HCT116 (cell line): ENCODE measurements at regions not wholly inside any gene's neighbourhood (a gene's known extent, or its start where the extent isn't known, plus 50 kb on each side); places are given as distances from the start of the nearest gene placed in this dataset.

Experiments used
- ATAC-seq: fragments of 200-7000 bp; cut with Tn5 transposase; 2 replicates; pipeline ENCODE4 v1.9.1; 2020; ENCODE audit warnings: mild to moderate bottlenecking, moderate library complexity
- BruUV-seq: library from RNA; stranded (reverse); fragments of 400-500 nt; replicated peaks from 2 replicates; lab custom pipeline; 2021; lab: Mats Ljungman, UMichigan
- CTCF ChIA-PET: fragments of 300-600 bp; sonication (Branson Sonifier 250); formaldehyde crosslinking; loops from one replicate; lab custom pipeline; 2021; ENCODE audit warnings: antibody characterized with exemption; lab: Charles Lee
- POLR2A ChIA-PET: fragments of 300-600, 350-600 bp; sonication (Branson Sonifier 250); formaldehyde crosslinking; loops from one replicate; lab custom pipeline; 2021; ENCODE audit warnings: antibody characterized with exemption; lab: Charles Lee
- RAD21 ChIA-PET, 2 experiments: fragments of 300-600 bp; sonication (Branson Sonifier 250); formaldehyde crosslinking; loops; one replicate each; lab custom pipeline; 2023; ENCODE audit warnings: low total read pairs in 2 of 2; ENCODE audit not compliant: uncharacterized antibody in 2 of 2, unreplicated experiment in 2 of 2, low non-redundant PET in 1 of 2; lab: Charles Lee
- DNase-seq: peaks from one replicate; pipeline ENCODE4 v3.0.0-alpha.2; 2010; ENCODE audit warnings: low read depth, low spot score
- H2AFZ ChIP-seq: fragments of 200-600 bp; shearing (Covaris generic), sonication (generic); 2 replicates; pipeline ENCODE4 v1.6.1; 2017; ENCODE audit warnings: low read depth, mixed run types, mixed read lengths, antibody characterized with exemption, low read length; ENCODE audit not compliant: poor library complexity, severe bottlenecking
- H3K27ac ChIP-seq: 2 replicates; pipeline ENCODE4 v1.5.1; 2012; ENCODE audit warnings: low read depth, low read length
- H3K27me3 ChIP-seq: fragments of 200-600 bp; sonication (generic); 2 replicates; pipeline ENCODE4 v1.6.1; 2016; ENCODE audit warnings: mixed run types, low read length, mixed read lengths; ENCODE audit not compliant: insufficient read depth
- H3K36me3 ChIP-seq, 2 experiments: fragments of 200-500 bp in 1 of 2; fragments of 200-600 bp in 1 of 2; sonication (Bioruptor generic) in 1 of 2; sonication (generic) in 1 of 2; 2 replicates each; pipeline versions ENCODE4 v1.5.1 to v1.6.1; 2014 to 2016; ENCODE audit warnings: low read length in 2 of 2, inconsistent platforms in 1 of 2, mixed read lengths in 1 of 2, mixed run types in 1 of 2; ENCODE audit not compliant: insufficient read depth in 2 of 2, control insufficient read depth in 1 of 2
- H3K4me1 ChIP-seq, 2 experiments: fragments of 200-600 bp in 1 of 2; sonication (generic) in 1 of 2; 2 replicates each; pipeline versions ENCODE4 v1.5.1 to v1.6.1; 2012 to 2017; ENCODE audit warnings: low read length in 2 of 2, inconsistent platforms in 1 of 2, mild to moderate bottlenecking in 1 of 2, mixed read lengths in 1 of 2, mixed run types in 1 of 2, moderate library complexity in 1 of 2; ENCODE audit not compliant: insufficient read depth in 2 of 2, control insufficient read depth in 1 of 2
- H3K4me2 ChIP-seq: fragments of 200-600 bp; sonication (generic); 2 replicates; pipeline ENCODE4 v1.6.1; 2017; ENCODE audit warnings: mixed run types, low read length, mixed read lengths
- H3K4me3 ChIP-seq, 2 experiments: fragments of 200-600 bp in 1 of 2; sonication (generic) in 1 of 2; replicated peaks in 1 of 2; 2 replicates each; pipeline ENCODE4 v1.5.1; 2011 to 2016; ENCODE audit warnings: low read length in 2 of 2, control low read depth in 1 of 2, low read depth in 1 of 2, mild to moderate bottlenecking in 1 of 2, mixed read lengths in 1 of 2, mixed run types in 1 of 2
- H3K79me2 ChIP-seq: fragments of 200-600 bp; sonication (generic); 2 replicates; pipeline ENCODE4 v1.6.1; 2017; ENCODE audit warnings: mild to moderate bottlenecking, mixed run types, low read length, moderate library complexity, mixed read lengths; ENCODE audit not compliant: insufficient read depth
- H3K9ac ChIP-seq: fragments of 200-600 bp; sonication (generic); 2 replicates; pipeline ENCODE4 v1.6.1; 2016; ENCODE audit warnings: low read length, mixed read lengths
- H3K9me2 ChIP-seq: fragments of 200-600 bp; sonication (generic), shearing (Covaris generic); 2 replicates; pipeline ENCODE4 v1.6.1; 2017; ENCODE audit warnings: mixed run types, mild to moderate bottlenecking, moderate library complexity; ENCODE audit not compliant: insufficient read depth
- H3K9me3 ChIP-seq, 2 experiments: fragments of 200-500 bp in 1 of 2; fragments of 200-600 bp in 1 of 2; sonication (Bioruptor generic) in 1 of 2; sonication (generic) in 1 of 2; 2 replicates each; pipeline ENCODE4 v1.6.1; 2014 to 2017; ENCODE audit warnings: low read length in 2 of 2, mixed read lengths in 2 of 2, inconsistent platforms in 1 of 2, low read depth in 1 of 2, mild to moderate bottlenecking in 1 of 2, mixed run types in 1 of 2, moderate library complexity in 1 of 2; ENCODE audit not compliant: control insufficient read depth in 1 of 2, insufficient read depth in 1 of 2
- H4K20me1 ChIP-seq: fragments of 200-600 bp; sonication (generic), shearing (Covaris generic); 2 replicates; pipeline ENCODE4 v1.6.1; 2017; ENCODE audit warnings: mixed run types, mild to moderate bottlenecking, moderate library complexity; ENCODE audit not compliant: insufficient read depth
- ELF1 ChIP-seq: IDR thresholded peaks from 2 replicates; pipeline ENCODE4 v1.6.1; 2012; ENCODE audit warnings: low read depth, borderline replicate concordance
- EZH2 ChIP-seq: fragments of 200-600 bp; sonication (generic); IDR thresholded peaks from 2 replicates; pipeline ENCODE4 v1.6.1; 2017; ENCODE audit warnings: antibody characterized with exemption, mixed run types
- EZH2phosphoT487 ChIP-seq: fragments of 200-600 bp; IDR thresholded peaks from 2 replicates; pipeline ENCODE4 v1.6.1; 2018; ENCODE audit warnings: antibody characterized with exemption, borderline replicate concordance
- FOSL1 ChIP-seq: IDR thresholded peaks from 2 replicates; pipeline ENCODE4 v1.6.1; 2012; ENCODE audit warnings: low read depth
- JUND ChIP-seq: IDR thresholded peaks from 2 replicates; pipeline ENCODE4 v1.6.1; 2012
- POLR2A ChIP-seq: IDR thresholded peaks from 2 replicates; pipeline ENCODE4 v1.7.0; 2011; ENCODE audit warnings: borderline replicate concordance; ENCODE audit not compliant: insufficient read depth, insufficient read length; ENCODE audit errors: extremely low read depth
- SIN3A ChIP-seq: IDR thresholded peaks from 2 replicates; pipeline ENCODE4 v1.6.1; 2012; ENCODE audit warnings: low read depth
- SRF ChIP-seq: IDR thresholded peaks from 2 replicates; pipeline ENCODE4 v1.6.1; 2012; ENCODE audit warnings: low read depth
- YY1 ChIP-seq: IDR thresholded peaks from 2 replicates; pipeline ENCODE4 v1.6.1; 2011; ENCODE audit warnings: low read length, low read depth, moderate library complexity, mild to moderate bottlenecking; ENCODE audit not compliant: insufficient replicate concordance; ENCODE audit errors: extremely low read depth
- intact Hi-C: fragments of 100-400 bp; cut with micrococcal nuclease; formaldehyde crosslinking; loops from 2 replicates; pipeline ENCODE4 v1.10.0; 2022
- TF ChIP-seq, protein P1 (sequence below): IDR thresholded peaks from 2 replicates; pipeline ENCODE4 v1.6.1; 2011; ENCODE audit warnings: mild to moderate bottlenecking, low read length, moderate library complexity; ENCODE audit not compliant: insufficient replicate concordance; ENCODE audit errors: extremely low read depth
- TF ChIP-seq, protein P2 (sequence below): IDR thresholded peaks from 2 replicates; pipeline ENCODE4 v1.6.1; 2012

DNA sequence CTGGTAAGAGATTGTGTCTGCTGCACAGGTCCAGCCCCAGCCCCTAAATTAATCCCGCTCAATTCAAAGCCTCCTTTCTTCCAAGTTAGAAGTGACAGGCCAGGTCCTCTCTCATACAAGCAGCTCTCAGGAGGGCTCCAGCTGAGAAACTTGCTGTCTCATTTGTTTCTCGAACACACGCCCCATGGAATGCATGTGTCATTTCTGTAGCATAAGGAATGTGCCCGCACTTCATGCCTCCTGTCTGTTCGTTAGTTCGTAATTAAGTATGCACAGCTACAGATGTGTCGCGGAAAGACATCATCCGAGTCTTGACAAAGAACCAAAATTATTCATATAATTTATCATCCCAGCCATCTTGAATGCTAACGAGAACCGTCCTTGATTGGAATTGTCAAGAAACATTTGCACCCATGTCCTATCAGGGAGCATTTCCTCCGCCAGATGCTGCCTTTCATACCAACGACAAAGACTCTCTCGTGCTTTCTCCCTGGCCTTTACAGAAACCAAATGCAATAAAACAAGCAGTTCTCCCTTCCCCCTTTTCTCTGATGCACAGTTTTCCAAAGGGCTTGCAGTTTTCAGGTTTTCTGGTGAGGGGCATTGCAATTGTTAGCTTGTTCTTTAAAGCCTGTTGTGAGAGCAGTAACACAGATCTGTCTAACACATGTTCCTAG lies 133.5 kb downstream of the UQCRFS1 start:
- Histone ChIP-seq H3K36me3 (no peaks in the 10 kb centered on the region), H3K9me3 (peaks cover 0 to 3% of the 10 kb centered on the region in 2 experiments; a peak in 2 of 4 replicates), H3K4me3 (no peak overlapping the region), H3K4me1 (no peaks in the 10 kb centered on the region), H3K27ac (no peak overlapping the region), H3K9ac (no peak overlapping the region), H2AFZ (no peak overlapping the region), H3K9me2 (no peaks in the 10 kb centered on the region), H4K20me1 (no peaks in the 10 kb centered on the region), H3K27me3 (no peaks in the 10 kb centered on the region), H3K79me2 (no peaks in the 10 kb centered on the region), H3K4me2 (no peak overlapping the region)
- ATAC-seq (no peak), DNase-seq (no peak)
- RAD21 ChIA-PET = no interaction called here
- BruUV-seq = no TSS peak
- CTCF ChIA-PET = no interaction called here
- TF ChIP-seq SIN3A (no peak), JUND (no peak), YY1 (no peak)
- POLR2A ChIA-PET = no interaction called here
- intact Hi-C loops = no loop called here

DNA sequence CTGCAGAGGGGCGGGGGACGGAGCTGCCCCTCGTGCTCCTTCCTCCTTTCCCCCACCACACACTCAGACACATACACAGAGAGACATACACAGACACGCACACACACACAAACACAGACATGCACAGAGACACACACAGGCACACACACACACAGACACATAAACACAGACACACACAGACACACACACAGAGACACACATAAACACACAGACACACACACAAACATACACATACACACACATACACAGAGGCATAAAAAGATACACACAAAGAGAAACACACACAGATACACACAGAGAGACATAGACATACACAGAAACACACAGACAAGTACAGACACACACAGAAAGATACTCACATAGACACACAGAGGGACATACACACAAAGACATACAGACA lies 136.0 kb downstream of the UQCRFS1 start:
- Histone ChIP-seq H3K9ac (no peak overlapping the region), H3K36me3 (no peaks in the 10 kb centered on the region), H3K27ac (no peak overlapping the region), H2AFZ (no peak overlapping the region), H3K4me2 (no peak overlapping the region), H3K27me3 (no peaks in the 10 kb centered on the region), H3K9me2 (no peaks in the 10 kb centered on the region), H3K4me3 (no peak overlapping the region), H3K4me1 (no peaks in the 10 kb centered on the region), H3K9me3 (peaks cover 0 to 3% of the 10 kb centered on the region in 2 experiments; a peak in 2 of 4 replicates), H4K20me1 (no peaks in the 10 kb centered on the region), H3K79me2 (no peaks in the 10 kb centered on the region)
- no peak for DNase-seq
- no peak for TF ChIP-seq YY1
- no peak for TF ChIP-seq SRF
- no peak for TF ChIP-seq ELF1
- TF ChIP-seq EZH2phosphoT487 = no peak
- TF ChIP-seq, protein P1, sequence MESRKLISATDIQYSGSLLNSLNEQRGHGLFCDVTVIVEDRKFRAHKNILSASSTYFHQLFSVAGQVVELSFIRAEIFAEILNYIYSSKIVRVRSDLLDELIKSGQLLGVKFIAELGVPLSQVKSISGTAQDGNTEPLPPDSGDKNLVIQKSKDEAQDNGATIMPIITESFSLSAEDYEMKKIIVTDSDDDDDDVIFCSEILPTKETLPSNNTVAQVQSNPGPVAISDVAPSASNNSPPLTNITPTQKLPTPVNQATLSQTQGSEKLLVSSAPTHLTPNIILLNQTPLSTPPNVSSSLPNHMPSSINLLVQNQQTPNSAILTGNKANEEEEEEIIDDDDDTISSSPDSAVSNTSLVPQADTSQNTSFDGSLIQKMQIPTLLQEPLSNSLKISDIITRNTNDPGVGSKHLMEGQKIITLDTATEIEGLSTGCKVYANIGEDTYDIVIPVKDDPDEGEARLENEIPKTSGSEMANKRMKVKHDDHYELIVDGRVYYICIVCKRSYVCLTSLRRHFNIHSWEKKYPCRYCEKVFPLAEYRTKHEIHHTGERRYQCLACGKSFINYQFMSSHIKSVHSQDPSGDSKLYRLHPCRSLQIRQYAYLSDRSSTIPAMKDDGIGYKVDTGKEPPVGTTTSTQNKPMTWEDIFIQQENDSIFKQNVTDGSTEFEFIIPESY = no peak
- TF ChIP-seq, protein P2, sequence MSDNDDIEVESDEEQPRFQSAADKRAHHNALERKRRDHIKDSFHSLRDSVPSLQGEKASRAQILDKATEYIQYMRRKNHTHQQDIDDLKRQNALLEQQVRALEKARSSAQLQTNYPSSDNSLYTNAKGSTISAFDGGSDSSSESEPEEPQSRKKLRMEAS = no peak
- TF ChIP-seq EZH2 = no peak
- TF ChIP-seq FOSL1 = no peak
- no peak for TF ChIP-seq POLR2A
- ChIA-PET CTCF (no interaction called here), RAD21 (no interaction called here), POLR2A (no interaction called here)
- BruUV-seq = no TSS peak
- intact Hi-C loops = no loop called here
- ATAC-seq = no peak
